ENCODE measurements at regions not wholly inside any gene's neighbourhood (a gene's known extent, or its start where the extent isn't known, plus 50 kb on each side); places are given as distances from the start of the nearest gene placed in this dataset.

DNA sequence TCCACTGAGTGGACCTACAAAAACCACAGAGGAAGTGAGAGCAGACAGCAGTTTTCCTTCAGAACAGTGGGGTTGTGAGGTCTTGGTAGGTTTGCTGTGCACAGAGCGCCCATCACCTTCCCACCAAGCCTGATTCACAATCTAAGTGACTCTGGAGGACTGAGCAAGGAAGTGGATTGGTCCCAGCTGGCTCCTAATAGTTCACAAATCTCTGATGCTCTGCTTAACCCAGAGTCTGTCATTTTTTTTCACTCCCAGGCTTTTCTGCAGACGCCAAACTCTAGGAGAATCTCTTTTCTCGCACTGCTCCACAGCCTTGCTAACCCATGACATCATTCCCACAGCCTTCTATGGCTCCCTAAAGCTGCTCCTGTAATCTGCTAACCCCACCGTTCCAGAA is 280.4 kb downstream of the C1D start:
- TF ChIP-seq ZFX (IDR thresholded peaks at IDR 0.05; ENCODE audit: borderline replicate concordance) (no peak), CTCF (IDR thresholded peaks at IDR 0.05) (no peak)
- H3K27ac ChIP-seq: no peak overlapping the region

- H3K27ac ChIP-seq: no peak overlapping the region
- TF ChIP-seq ZFX (IDR thresholded peaks at IDR 0.05; ENCODE audit: borderline replicate concordance) (no peak), CTCF (IDR thresholded peaks at IDR 0.05) (no peak)
Measured at GRCh38 chr2:67783026-67783425, 279.8 kb downstream of the C1D start.

DNA sequence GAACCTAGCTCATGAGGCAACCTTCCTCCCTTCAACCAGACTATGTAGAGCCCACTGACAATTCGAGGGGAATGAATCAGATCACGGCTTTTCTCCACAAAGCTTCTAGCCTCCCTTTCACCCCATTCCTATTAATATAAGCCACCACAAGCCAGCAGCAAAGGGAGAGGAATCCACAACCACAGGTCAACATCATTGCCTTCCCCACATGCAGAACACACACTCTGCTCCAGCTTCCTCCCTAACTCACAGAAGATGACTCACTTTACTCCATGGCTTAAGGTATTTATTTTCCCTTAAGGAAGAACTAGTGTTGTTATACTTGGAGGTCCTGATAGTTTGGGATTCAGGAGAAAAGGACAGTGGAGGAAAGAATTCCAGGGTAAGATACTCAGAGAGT is 272.2 kb downstream of the C1D start:
- H3K27ac ChIP-seq: no peak overlapping the region
- TF ChIP-seq ZFX (IDR thresholded peaks at IDR 0.05; ENCODE audit: borderline replicate concordance) (no peak), CTCF (IDR thresholded peaks at IDR 0.05) (no peak)

GRCh38 chr2:67792191-67792590 is 270.6 kb downstream of the C1D start:
- TF ChIP-seq CTCF (IDR thresholded peaks at IDR 0.05): no peak
- TF ChIP-seq ZFX (IDR thresholded peaks at IDR 0.05; ENCODE audit: borderline replicate concordance): no peak
- no peak overlapping the region for H3K27ac ChIP-seq

DNA sequence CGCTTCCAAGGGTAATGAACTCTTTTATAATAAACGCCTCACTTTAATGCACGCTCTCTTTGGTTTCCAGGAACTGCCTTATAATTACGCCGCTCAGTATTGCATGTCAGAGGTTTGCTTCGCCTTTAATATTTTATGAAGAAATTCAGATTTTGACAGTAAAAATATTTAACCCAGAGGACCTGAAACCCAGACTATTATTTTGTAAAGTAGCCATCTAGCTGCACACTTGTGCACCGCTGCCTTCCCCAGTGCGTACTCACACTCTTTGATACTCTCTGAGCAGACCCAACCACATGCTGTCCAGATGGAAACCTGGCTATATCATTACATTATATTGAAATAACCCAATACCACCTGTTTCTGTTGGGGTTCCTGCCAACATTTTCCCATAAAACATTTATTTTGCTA is 270.1 kb downstream of the C1D start:
- TF ChIP-seq ZFX (IDR thresholded peaks at IDR 0.05; ENCODE audit: borderline replicate concordance) (no peak), CTCF (IDR thresholded peaks at IDR 0.05) (no peak)
- no peak overlapping the region for H3K27ac ChIP-seq

GRCh38 chr2:67797801-67798540 is 264.8 kb downstream of the C1D start:
- no peak for TF ChIP-seq ZFX (IDR thresholded peaks at IDR 0.05; ENCODE audit: borderline replicate concordance)
- TF ChIP-seq CTCF (IDR thresholded peaks at IDR 0.05): no peak
- H3K27ac ChIP-seq: no peak overlapping the region

DNA sequence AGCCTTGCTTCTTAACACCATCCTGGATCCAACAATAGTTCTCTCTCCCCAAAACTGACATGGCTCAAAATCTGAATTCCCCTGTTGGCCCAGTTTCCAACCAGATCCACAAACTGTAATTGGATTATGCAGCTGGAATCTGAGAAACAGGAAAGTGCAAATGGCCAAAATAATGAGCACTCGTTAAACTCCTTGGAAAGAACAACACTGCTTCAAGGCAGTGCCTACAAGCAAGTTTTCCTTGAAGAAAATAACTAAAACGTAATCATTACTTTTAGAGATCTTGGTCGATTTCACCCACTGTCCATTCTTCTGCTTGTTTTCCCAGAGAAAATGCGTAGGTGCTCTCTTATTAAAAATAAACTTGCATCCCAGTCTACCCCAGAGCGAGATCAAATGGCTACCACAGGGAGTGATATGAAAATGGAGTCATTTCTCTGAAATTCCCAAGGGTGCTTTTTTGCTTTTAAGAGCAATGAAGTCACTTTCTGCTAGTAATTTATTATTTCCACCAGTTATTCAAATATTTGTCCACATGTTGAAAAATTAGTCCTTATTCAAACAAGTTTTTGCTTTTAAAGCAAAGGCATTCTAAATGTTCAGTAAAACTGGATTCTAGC is 264.2 kb downstream of the C1D start:
- TF ChIP-seq CTCF (IDR thresholded peaks at IDR 0.05) (no peak), ZFX (IDR thresholded peaks at IDR 0.05; ENCODE audit: borderline replicate concordance) (no peak)
- H3K27ac ChIP-seq: no peak overlapping the region

Data from 22Rv1 (cell line).